Nephron (organoid): ENCODE measurements at regions not wholly inside any gene's neighbourhood (a gene's known extent, or its start where the extent isn't known, plus 50 kb on each side); places are given as distances from the start of the nearest gene placed in this dataset.
A peak's percentile ranks its signal among the peaks of the same experiment; 100 is the strongest.

ENCODE experiments used
- H3K27ac Mint-ChIP-seq, 3 experiments: 2 replicates each; pipeline ENCODE4 v1.8.0; 2020; ENCODE audit warnings: mixed read lengths in 3 of 3, mild to moderate bottlenecking in 2 of 3, moderate library complexity in 1 of 3
- H3K27me3 Mint-ChIP-seq: 2 replicates; pipeline ENCODE4 v1.8.0; 2021; ENCODE audit warnings: low read depth, mild to moderate bottlenecking, moderate library complexity, mixed read lengths
- H3K36me3 Mint-ChIP-seq: 2 replicates; pipeline ENCODE4 v1.8.0; 2020; ENCODE audit warnings: low read depth, mixed read lengths
- H3K4me1 Mint-ChIP-seq: 2 replicates; pipeline ENCODE4 v1.8.0; 2020; ENCODE audit warnings: mixed read lengths
- H3K4me3 Mint-ChIP-seq, 3 experiments: 2 replicates each; pipeline ENCODE4 v1.8.0; 2020; ENCODE audit warnings: mild to moderate bottlenecking in 3 of 3, mixed read lengths in 3 of 3, moderate library complexity in 2 of 3
- H3K9me3 Mint-ChIP-seq: 2 replicates; pipeline ENCODE4 v1.8.0; 2020; ENCODE audit warnings: mixed read lengths
- TF ChIP-seq, protein P1 (sequence below), 3 experiments: fragments of 200-600 bp; sonication (generic); IDR thresholded peaks; one replicate each; pipeline ENCODE4 v1.5.0; 2021; ENCODE audit warnings: antibody characterized with exemption in 3 of 3; ENCODE audit not compliant: unreplicated experiment in 3 of 3

DNA sequence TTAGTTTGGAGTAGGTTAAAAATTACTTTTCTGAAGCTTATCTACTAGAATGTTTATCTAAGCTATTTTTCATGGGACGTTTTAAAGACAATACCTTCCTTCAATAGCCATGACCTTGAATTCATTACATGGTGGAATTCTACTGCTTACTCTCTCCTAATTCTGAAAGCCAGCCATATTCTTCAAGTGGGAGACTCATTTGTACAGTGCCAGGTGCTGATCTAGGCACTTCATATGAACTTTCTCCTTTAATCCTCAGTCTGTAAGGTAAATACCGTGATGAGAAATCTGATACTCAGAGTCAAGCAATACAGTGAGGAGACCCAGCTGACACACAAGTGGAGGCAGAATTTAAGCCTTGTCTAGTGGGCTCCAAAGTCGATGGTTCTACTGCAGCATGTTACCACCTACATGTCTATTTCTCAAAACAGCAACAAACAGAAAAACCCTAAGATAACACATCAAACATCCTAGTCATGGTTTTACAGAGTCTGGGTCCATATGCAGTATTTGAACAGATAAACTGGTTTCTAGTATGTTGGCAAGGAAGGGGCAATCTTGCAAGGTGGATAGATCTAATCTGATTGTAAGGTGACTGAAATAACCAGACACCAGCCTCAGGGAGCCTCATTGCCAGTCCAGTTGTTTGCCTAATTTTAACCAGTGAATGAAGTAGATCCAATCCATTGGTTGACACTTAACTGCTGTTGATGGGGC, 243.7 kb downstream of the PIK3R1 start:
- Mint-ChIP-seq H3K4me1 (peaks cover 50% of the 10 kb centered on the region), H3K27ac (peak overlapping the region; percentile 55 to 69 (median 59)), H3K36me3 (no peaks in the 10 kb centered on the region), H3K9me3 (peaks cover 4% of the 10 kb centered on the region), H3K27me3 (no peaks in the 10 kb centered on the region), H3K4me3 (no peak overlapping the region)
- TF ChIP-seq, protein P1, sequence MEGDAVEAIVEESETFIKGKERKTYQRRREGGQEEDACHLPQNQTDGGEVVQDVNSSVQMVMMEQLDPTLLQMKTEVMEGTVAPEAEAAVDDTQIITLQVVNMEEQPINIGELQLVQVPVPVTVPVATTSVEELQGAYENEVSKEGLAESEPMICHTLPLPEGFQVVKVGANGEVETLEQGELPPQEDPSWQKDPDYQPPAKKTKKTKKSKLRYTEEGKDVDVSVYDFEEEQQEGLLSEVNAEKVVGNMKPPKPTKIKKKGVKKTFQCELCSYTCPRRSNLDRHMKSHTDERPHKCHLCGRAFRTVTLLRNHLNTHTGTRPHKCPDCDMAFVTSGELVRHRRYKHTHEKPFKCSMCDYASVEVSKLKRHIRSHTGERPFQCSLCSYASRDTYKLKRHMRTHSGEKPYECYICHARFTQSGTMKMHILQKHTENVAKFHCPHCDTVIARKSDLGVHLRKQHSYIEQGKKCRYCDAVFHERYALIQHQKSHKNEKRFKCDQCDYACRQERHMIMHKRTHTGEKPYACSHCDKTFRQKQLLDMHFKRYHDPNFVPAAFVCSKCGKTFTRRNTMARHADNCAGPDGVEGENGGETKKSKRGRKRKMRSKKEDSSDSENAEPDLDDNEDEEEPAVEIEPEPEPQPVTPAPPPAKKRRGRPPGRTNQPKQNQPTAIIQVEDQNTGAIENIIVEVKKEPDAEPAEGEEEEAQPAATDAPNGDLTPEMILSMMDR (IDR thresholded peaks at IDR 0.05; ENCODE audit: unreplicated experiment in 3 of 3) = no peak

DNA sequence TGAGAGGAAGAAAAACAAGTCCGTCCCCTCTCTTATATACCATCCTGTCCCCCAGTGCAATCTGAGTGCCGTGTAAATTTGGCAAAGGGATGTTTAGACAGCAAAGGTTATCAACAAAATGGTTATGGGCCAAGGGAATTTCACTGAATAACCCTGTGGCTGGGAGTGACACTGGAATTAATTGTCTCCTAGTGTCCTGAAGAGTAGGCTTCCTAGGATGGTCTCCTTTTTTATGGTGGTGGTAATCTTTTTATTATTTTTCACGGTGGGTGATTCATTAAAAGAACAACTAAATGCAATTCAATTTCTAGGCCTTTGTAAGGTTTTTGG, 244.2 kb downstream of the PIK3R1 start:
- TF ChIP-seq, protein P1 (IDR thresholded peaks at IDR 0.05; ENCODE audit: unreplicated experiment in 3 of 3) = no peak
- H3K27ac Mint-ChIP-seq = peak overlapping the region; percentile 28 to 78 (median 42)
- H3K9me3 Mint-ChIP-seq = peaks cover 4% of the 10 kb centered on the region
- H3K4me3 Mint-ChIP-seq = no peak overlapping the region
- H3K27me3 Mint-ChIP-seq = no peaks in the 10 kb centered on the region
- no peaks in the 10 kb centered on the region for H3K36me3 Mint-ChIP-seq
- peaks cover 50% of the 10 kb centered on the region for H3K4me1 Mint-ChIP-seq

DNA sequence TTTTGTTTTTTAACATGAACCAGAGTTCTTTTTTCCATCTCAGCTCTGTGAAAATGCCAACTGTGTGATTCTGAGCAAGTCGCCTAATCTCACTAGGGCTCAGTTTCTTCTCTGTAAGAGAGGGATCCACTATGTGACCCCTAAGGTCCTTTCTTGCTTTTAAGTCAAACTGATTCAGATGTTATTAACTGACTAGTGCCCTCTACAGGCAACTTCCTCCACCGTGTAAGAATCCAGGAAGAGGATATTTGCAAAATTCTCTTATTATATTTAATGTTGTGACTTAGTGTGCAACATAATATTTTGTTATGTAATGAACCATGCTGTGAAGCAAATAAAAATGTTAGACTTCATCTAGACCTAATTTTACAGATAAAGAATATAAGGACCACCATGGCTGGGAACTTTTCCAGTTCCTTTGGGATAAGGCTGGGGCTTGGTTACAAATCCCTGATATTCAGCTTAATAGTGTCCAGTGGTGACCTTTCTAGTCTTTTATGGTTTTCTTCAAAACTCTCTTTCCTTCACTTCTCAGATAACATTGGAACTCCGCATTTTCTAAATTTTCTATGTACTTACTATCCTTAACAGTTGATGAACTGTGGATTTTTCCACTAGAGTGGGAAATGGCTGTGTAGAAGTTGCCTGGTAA, 244.7 kb downstream of the PIK3R1 start:
- peaks cover 47% of the 10 kb centered on the region for H3K4me1 Mint-ChIP-seq
- TF ChIP-seq, protein P1 (IDR thresholded peaks at IDR 0.05; ENCODE audit: unreplicated experiment in 3 of 3) = peak; percentile 45 to 70 (median 61)
- H3K27ac Mint-ChIP-seq = peak overlapping the region; percentile 28 to 78 (median 42)
- peaks cover under 1% of the 10 kb centered on the region for H3K9me3 Mint-ChIP-seq
- H3K36me3 Mint-ChIP-seq = no peaks in the 10 kb centered on the region
- no peaks in the 10 kb centered on the region for H3K27me3 Mint-ChIP-seq
- no peak overlapping the region for H3K4me3 Mint-ChIP-seq

DNA sequence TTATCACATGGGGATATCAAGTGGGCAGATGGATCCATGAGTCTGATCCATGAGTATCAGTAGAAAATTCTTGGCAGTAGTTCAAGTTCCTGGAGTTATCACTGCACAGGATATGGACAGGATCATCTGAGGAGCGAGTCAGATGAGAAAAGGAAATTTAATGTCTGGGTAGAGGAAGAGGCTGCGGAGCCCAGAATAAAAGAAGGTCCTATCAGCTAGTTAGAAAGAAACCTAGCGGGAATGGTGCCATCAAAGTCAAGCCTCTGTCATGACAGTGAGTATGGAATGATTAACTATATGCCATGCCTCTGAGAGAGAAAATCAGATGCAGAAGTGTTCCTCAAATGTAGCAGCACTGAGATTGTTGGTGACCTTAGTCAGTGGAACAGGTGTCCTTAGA, 248.1 kb downstream of the PIK3R1 start:
- Mint-ChIP-seq H3K4me1 (peaks cover 29% of the 10 kb centered on the region), H3K4me3 (no peak overlapping the region), H3K27ac (no peak overlapping the region), H3K36me3 (no peaks in the 10 kb centered on the region), H3K9me3 (no peaks in the 10 kb centered on the region), H3K27me3 (no peaks in the 10 kb centered on the region)
- TF ChIP-seq, protein P1 (IDR thresholded peaks at IDR 0.05; ENCODE audit: unreplicated experiment in 3 of 3) = no peak

DNA sequence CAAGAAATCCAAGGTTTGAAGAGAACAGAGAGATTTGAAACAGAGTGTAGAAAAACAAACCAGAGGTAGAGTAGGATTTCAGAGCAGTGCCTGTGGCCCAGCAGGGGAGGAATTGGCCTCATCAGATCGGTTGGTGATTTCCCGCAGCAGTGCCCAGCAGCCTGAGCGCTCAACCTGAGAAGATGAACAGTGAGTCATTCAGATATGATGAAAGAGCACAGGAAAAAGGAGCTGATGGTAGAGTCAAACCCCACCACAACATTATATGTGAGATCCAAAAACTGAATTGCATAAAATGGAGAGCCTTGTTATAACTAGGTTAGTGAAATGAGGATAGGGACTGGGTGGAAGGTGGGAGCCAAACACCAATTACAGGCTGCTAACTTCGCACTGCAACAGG, 248.9 kb downstream of the PIK3R1 start:
- Mint-ChIP-seq H3K9me3 (no peaks in the 10 kb centered on the region), H3K4me1 (peaks cover 21% of the 10 kb centered on the region), H3K27me3 (no peaks in the 10 kb centered on the region), H3K36me3 (no peaks in the 10 kb centered on the region), H3K4me3 (no peak overlapping the region), H3K27ac (no peak overlapping the region)
- TF ChIP-seq, protein P1 (IDR thresholded peaks at IDR 0.05; ENCODE audit: unreplicated experiment in 3 of 3) = no peak

DNA sequence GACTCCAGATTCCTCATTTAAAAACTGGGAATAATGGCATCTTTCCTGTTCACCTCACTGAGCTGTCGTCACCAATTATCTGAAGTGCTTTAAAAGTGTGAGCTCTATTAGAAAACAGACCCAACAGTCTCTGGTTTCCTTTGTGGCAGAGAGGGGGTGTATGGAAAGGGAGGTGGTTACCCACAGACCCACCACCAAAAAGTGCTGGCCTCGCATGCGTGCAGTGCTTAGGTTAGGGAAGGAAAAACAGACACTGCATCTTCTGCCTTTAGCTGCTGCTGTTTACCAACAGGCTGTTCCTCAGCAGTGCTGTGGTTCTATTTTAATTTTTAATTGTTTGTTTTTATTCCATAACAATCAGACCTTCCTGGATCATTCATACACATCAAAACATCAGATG, 249.6 kb downstream of the PIK3R1 start:
- TF ChIP-seq, protein P1 (IDR thresholded peaks at IDR 0.05; ENCODE audit: unreplicated experiment in 3 of 3) = no peak
- H3K4me1 Mint-ChIP-seq = peaks cover 15% of the 10 kb centered on the region
- H3K27me3 Mint-ChIP-seq = no peaks in the 10 kb centered on the region
- H3K27ac Mint-ChIP-seq = no peak overlapping the region
- no peaks in the 10 kb centered on the region for H3K36me3 Mint-ChIP-seq
- H3K4me3 Mint-ChIP-seq = no peak overlapping the region
- no peaks in the 10 kb centered on the region for H3K9me3 Mint-ChIP-seq
